Central memory CD4-positive, alpha-beta T cell (primary cell): ENCODE measurements at regions not wholly inside any gene's neighbourhood (a gene's known extent, or its start where the extent isn't known, plus 50 kb on each side); places are given as distances from the start of the nearest gene placed in this dataset.

Experiments used
- DNase-seq: peaks from one replicate; pipeline ENCODE4 v3.0.0; 2022

DNA sequence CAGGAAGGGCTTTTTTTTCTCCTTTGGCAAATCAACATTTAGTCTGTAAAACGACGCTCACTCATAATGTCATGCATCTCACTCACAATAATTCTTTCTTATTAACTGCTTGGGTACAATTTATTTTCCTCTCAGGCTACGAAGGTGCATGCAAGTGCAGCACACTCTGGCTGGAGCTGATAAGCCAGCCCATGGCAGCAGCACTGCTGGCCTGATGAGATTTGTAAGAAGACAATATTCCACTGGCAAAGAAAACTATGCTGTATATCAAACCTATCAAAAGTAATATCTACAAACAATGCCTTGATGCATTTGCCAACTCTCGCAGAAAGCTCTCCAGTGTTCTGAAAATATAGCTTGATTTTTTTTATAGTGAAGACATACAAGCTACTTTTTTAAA, 170.0 kb upstream of the PHF14 start:
- no peak for DNase-seq

DNA sequence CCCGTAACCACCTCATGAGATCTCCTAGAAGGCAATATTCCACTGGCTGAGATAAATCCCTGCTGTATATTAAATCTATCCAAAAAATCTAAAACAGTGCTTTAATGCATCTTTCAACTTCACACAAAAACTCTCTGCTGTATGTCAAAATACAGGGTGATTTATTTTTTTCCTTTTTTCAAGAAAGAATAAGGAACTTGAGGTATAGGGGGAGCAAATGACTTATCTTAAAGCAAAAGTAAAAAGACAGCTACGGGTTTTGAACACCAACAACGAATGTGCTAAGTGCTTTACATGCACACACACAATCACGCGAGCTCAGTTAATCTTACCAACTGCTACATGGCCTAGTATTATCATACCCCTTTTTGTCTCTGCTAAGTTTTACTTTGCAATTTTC, 168.9 kb upstream of the PHF14 start:
- no peak for DNase-seq

- DNase-seq = no peak
These were observed 158.1 kb upstream of the PHF14 start for GRCh38 chr7:10815546-10815945.

DNA sequence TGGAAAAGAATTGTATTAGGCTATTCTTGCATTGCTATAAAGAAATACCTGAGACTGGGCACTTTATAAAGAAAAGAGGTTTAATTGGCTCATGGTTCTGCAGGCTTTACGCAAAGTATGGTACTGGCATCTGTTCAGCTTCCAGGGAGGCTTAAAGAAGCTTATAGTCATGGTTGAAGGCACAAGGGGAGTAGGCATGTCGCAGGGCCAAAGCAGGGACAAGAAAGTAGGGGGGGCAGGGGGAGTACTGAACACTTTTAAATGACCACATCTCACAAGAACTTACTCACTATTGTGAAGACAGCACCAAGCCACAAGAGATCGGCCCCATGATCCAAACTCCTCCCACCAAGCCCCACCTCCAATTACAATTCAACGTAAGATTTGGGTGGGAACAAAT, 152.5 kb upstream of the PHF14 start:
- no peak for DNase-seq

DNA sequence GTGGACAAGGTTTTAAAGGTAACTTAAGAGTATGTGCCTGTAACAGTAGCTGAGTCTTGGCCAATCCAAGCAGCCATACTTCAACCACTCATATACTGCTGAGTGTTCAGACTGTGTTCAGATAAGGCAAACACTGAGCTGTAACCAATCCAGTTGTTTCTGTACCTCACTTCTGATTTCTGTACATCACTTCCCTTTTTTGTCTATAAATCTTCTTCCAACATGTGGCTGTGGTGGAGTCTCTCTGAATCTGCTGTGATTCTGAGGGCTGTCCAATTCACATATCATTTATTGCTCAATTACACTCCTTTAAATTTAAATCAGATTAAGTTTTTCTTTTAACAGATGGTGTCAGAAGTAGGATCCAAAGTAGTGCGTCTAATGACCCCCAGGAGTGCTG, 149.5 kb upstream of the PHF14 start:
- DNase-seq = no peak

DNA sequence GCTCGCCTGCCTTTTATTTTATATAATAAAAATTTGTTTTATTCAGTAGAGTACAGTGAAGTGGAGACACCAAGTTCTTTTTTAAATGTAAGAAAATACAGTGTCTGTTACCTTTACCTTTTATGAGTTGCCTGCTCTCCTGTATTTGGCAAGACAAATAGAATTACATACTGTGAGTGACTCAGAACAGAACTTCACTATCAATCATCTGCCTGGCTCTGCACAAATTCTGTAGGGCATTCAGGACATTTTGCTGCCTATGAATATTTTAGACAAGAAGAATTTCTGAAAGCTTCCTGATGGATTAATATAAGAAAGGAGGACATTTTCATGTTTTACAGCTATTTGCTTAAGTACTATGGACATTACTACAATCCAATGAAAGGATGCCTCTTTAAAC, 135.4 kb upstream of the PHF14 start:
- DNase-seq = no peak

GRCh38 chr7:10845225-10845624, 128.4 kb upstream of the PHF14 start:
- no peak for DNase-seq

GRCh38 chr7:10855583-10855982, 118.1 kb upstream of the PHF14 start:
- DNase-seq = no peak

GRCh38 chr7:10860516-10860915, 113.2 kb upstream of the PHF14 start:
- no peak for DNase-seq

GRCh38 chr7:10863476-10863875, 110.2 kb upstream of the PHF14 start:
- no peak for DNase-seq

GRCh38 chr7:10874666-10875065, 99.0 kb upstream of the PHF14 start:
- no peak for DNase-seq

- no peak for DNase-seq
These were observed 98.6 kb upstream of the PHF14 start for GRCh38 chr7:10875080-10875479.

DNA sequence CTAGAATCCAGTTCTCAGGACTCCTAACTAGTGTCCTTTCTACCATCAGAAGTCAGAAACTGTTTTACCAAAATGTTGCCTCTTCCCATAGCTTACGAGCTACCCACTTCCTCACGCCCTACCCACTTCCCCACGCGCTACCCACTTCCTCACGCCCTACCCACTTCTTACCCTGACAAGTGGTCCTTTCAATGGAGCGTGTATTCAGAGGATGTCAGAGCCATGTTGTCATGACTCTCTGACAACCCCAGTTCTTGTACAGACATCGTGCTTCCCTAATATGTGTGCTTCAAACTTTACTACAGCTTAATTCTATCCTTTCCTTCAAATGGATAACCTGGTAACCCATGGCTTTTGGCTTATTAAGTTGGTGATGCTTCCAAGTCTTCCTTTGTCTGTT, 84.8 kb upstream of the PHF14 start:
- peak; percentile 10 for DNase-seq

GRCh38 chr7:10889266-10889898, 84.3 kb upstream of the PHF14 start:
- DNase-seq = peak; percentile 34

DNA sequence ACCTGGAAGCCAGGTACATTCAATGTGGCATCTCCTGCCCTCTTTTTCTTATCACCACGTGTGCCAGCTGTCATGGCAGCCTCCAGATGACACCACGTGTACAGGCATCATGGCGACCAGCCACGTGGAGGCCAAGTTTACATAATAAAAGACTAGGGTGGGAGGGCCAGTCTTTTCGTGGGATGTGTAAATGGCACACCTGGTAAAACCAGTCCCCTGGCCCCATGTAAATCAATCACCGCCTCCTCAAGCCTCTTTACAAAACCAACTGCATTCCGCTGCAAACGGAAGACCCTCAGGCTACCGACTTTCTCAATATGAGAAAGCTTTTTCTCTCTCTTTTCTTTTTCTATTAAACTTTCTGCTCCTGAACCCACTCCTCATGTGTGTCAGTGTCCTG, 65.1 kb upstream of the PHF14 start:
- DNase-seq = no peak

DNA sequence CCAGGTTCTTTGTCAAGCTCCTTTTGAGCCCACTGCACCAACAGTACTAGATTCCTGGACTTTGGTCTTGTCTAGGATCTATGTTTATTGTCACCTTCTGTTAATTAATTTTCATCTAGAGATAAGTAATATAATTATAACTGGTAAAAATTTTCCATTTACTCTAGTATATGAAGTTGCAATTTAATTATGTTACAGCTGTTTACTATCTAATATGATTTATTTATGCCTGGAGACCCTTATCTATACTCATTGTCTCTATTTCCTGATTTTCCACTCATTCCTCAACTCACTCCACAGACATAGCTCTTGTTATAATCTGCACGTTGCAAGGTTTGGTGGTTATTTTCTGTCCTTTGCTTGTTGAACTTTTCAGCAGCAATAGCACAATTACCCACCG, 63.2 kb upstream of the PHF14 start:
- no peak for DNase-seq

DNA sequence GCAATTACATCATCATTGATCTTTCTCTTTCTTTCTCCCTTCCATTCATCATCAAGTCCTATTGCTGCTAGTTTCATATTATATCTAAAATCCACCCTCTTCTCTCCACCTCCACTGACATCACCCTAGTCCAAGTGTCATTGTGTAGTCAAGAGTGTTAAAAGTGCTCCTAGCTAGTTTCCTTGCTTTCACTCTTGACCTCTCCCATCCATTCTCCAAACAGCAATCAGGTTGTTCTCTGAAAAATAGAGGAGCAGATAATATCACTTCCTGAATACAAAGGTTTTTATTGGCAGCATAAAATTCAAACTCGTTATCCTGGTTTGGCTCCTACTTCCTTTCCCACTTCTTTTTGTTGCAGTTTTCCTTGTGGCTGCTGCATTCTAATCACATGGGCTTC, 61.6 kb upstream of the PHF14 start:
- no peak for DNase-seq

DNA sequence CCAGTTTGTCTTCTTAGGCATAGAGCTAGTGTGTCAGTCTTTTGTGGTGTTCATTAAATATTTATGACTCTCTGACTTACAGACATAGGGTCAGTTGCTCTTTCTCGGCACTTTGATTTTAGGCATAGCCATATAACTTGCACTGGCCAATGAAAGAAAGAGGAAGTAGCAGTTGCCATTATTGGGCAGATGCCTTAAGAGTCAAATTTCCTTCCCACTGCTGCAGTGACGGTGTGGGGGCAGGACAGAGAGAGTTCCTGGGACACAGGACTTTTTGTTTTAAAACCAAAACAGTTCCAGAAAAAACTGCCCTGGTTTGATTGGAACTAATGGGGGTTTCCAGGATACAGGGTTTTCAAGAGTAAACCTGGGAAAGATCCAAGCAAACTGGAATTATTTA, 60.2 kb upstream of the PHF14 start:
- no peak for DNase-seq

DNA sequence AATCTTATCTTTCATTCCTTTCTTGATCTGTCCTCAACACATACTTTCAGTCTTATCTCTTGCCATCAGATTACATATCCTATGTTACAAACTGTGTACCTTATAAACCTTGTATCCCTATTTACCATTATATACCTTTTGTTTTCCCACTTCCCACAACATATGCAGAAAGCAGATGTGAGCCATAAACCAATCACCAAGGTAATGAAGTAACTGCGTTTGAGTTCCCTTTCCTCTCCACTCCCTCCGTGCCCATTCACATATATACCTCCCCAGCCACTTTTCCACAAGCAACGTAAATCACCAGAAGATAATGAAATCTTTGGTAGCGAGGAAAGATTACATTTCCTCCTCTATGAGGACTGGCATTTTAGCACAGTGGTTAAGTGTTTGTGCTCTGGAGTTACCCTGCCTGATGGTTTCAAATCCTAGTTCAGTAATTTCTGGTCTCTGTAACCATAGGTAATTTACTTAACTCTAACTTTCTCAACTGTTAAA, 55.5 kb upstream of the PHF14 start:
- no peak for DNase-seq

DNA sequence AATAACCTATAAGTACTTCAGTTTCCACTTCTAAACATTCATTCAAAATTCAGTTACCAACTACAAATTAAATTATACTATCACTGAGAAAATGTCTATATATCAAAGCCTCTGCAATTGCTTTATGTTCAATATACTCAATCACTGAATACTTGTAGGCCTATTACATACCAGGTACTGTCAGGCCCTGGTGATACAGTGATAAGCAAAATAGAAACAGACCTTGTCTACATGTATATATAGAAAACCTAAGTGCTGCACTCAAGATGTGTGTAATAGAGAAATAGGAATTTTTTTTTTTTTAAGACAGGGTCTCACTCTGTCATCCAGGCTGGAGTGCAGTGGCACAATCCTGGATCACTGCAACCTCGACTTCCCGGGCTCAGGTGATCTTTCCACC, 53.7 kb upstream of the PHF14 start:
- no peak for DNase-seq
